HUES6 (cell line): ENCODE measurements at regions not wholly inside any gene's neighbourhood (a gene's known extent, or its start where the extent isn't known, plus 50 kb on each side); places are given as distances from the start of the nearest gene placed in this dataset.

Experiments
- H3K27ac ChIP-seq: 2 replicates; pipeline ENCODE4 v1.7.0; 2013; ENCODE audit warnings: low read depth, mild to moderate bottlenecking, low read length, inconsistent platforms
- H3K27me3 ChIP-seq: 2 replicates; pipeline ENCODE4 v1.6.1; 2013; ENCODE audit warnings: low read length; ENCODE audit not compliant: control insufficient read depth, insufficient read depth
- H3K36me3 ChIP-seq: 2 replicates; pipeline ENCODE4 v1.6.1; 2013; ENCODE audit warnings: low read length; ENCODE audit not compliant: control insufficient read depth, insufficient read depth
- H3K4me1 ChIP-seq: 2 replicates; pipeline ENCODE4 v1.6.1; 2013; ENCODE audit warnings: low read length; ENCODE audit not compliant: control insufficient read depth, insufficient read depth
- H3K4me3 ChIP-seq: 2 replicates; pipeline ENCODE4 v1.5.1; 2013; ENCODE audit warnings: low read depth, low read length
- H3K9ac ChIP-seq: one replicate; pipeline ENCODE4 v1.6.1; 2013; ENCODE audit warnings: mild to moderate bottlenecking, low read length
- H3K9me3 ChIP-seq: 2 replicates; pipeline ENCODE4 v1.6.1; 2013; ENCODE audit warnings: low read depth, low read length; ENCODE audit not compliant: control insufficient read depth, insufficient read depth

DNA sequence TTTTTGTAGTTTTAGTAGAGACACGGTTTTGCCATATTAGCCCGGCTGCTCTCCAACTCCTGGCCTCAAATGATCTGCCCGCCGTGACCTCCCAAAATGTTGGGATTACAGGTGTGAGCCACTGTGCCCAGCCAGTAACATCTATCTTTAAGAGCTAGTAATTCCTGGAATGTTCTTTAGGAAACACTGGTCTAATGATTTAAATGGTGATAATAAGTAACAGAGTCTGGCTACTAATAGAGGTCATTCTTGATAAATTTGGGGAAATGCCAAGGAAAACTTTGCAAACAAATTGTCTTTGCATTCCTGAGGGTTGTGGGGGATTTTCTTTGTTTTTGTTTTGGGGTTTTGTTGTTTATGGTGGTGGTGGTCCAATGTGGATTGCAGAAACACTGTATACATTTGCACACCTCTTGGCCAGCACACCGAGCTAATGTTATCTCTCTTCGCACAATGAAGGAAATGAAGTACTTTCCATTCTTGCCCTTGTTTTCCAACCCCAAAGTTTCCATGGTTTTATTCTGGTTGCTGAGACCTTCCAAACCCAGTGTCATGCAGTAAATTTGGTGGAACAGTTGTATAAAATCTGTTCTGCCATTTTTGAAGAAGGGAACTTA, 51.3 kb upstream of the WIPF3 start:
- Histone ChIP-seq H3K9me3 (no peaks in the 10 kb centered on the region), H3K4me3 (no peak overlapping the region), H3K36me3 (no peaks in the 10 kb centered on the region), H3K9ac (no peak overlapping the region), H3K4me1 (no peaks in the 10 kb centered on the region), H3K27ac (no peak overlapping the region), H3K27me3 (no peaks in the 10 kb centered on the region)
